Fibroblast of lung (primary cell): ENCODE measurements at regions not wholly inside any gene's neighbourhood (a gene's known extent, or its start where the extent isn't known, plus 50 kb on each side); places are given as distances from the start of the nearest gene placed in this dataset.

Source experiments
- DNase-seq, 2 donors: peaks; one replicate each; pipeline versions ENCODE4 v3.0.0 to v3.0.0-alpha.2; 2010; ENCODE audit warnings: low read depth in 2 of 2
- H2AFZ ChIP-seq: 2 replicates; pipeline ENCODE4 v1.5.1; 2012; ENCODE audit warnings: low read length, control low read depth, inconsistent platforms
- H3K27ac ChIP-seq: 2 replicates; pipeline ENCODE4 v1.5.1; 2011; ENCODE audit warnings: low read length, control low read depth; ENCODE audit not compliant: insufficient read depth
- H3K27me3 ChIP-seq: 2 replicates; pipeline ENCODE4 v1.5.1; 2011; ENCODE audit warnings: mild to moderate bottlenecking, low read length; ENCODE audit not compliant: control insufficient read depth, insufficient read depth
- H3K36me3 ChIP-seq: 2 replicates; pipeline ENCODE4 v1.5.1; 2011; ENCODE audit warnings: low read length; ENCODE audit not compliant: control insufficient read depth, insufficient read depth
- H3K4me1 ChIP-seq: 2 replicates; pipeline ENCODE4 v1.5.1; 2011; ENCODE audit warnings: low read length; ENCODE audit not compliant: control insufficient read depth, insufficient read depth; ENCODE audit errors: extremely low read depth
- H3K4me2 ChIP-seq: 2 replicates; pipeline ENCODE4 v1.5.1; 2011; ENCODE audit warnings: low read length, control low read depth; ENCODE audit not compliant: insufficient read depth; ENCODE audit errors: extremely low read depth
- H3K4me3 ChIP-seq, 4 experiments: fragments of 200-600 bp in 1 of 4; sonication (generic) in 1 of 4; replicated peaks in 1 of 4; 2 replicates each; pipeline ENCODE4 v1.5.1; 2011 to 2016; ENCODE audit warnings: low read length in 4 of 4, low read depth in 3 of 4, mild to moderate bottlenecking in 3 of 4, control low read depth in 2 of 4, inconsistent platforms in 1 of 4, mixed read lengths in 1 of 4; ENCODE audit not compliant: insufficient read depth in 1 of 4; ENCODE audit errors: control extremely low read depth in 1 of 4
- H3K79me2 ChIP-seq: 2 replicates; pipeline ENCODE4 v1.5.1; 2012; ENCODE audit warnings: mild to moderate bottlenecking, low read length, inconsistent platforms; ENCODE audit not compliant: control insufficient read depth, insufficient read depth
- H3K9ac ChIP-seq: 2 replicates; pipeline ENCODE4 v1.5.1; 2011; ENCODE audit warnings: mild to moderate bottlenecking, low read length, control low read depth; ENCODE audit not compliant: insufficient read depth
- H3K9me3 ChIP-seq: 2 replicates; pipeline ENCODE4 v1.5.1; 2012; ENCODE audit warnings: low read depth, low read length; ENCODE audit not compliant: control insufficient read depth, insufficient read depth
- H4K20me1 ChIP-seq: 2 replicates; pipeline ENCODE4 v1.5.1; 2011; ENCODE audit warnings: low read length; ENCODE audit not compliant: control insufficient read depth, insufficient read depth; ENCODE audit errors: extremely low read depth
- EZH2 ChIP-seq: IDR thresholded peaks from 2 replicates; pipeline ENCODE4 v1.5.1; 2012; ENCODE audit warnings: low read length, control low read depth, mild to moderate bottlenecking; ENCODE audit errors: missing control alignments
- TF ChIP-seq, protein P1 (sequence below), 2 donors: IDR thresholded peaks in 1 of 2; conservative IDR thresholded peaks in 1 of 2; 1 replicate in 1 of 2; 2 replicates in 1 of 2; pipeline ENCODE4 v1.5.1; 2011 to 2012; ENCODE audit warnings: low read length in 2 of 2, control low read depth in 1 of 2, inconsistent platforms in 1 of 2, low read depth in 1 of 2, mild to moderate bottlenecking in 1 of 2

DNA sequence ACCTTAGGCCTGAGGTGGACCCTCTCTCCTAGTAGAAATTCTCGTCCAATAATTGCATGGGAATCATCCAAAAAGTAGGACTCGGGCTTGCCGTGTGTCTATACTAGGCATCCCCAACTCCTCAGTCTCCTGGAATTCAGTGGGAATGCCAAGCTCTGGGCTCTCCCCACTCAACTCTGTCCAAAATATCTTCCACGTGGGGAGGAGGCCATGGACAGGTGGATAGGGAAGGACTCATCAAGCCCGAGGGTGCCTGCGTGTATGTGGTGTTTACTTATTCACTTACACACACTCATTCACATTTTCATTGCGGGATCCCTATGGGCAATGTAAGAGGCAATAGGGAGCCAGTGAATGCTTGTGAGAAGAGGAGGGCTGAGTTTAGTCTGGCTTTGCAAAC lies 383.3 kb downstream of the MN1 start:
- no peak for TF ChIP-seq EZH2
- TF ChIP-seq, protein P1, sequence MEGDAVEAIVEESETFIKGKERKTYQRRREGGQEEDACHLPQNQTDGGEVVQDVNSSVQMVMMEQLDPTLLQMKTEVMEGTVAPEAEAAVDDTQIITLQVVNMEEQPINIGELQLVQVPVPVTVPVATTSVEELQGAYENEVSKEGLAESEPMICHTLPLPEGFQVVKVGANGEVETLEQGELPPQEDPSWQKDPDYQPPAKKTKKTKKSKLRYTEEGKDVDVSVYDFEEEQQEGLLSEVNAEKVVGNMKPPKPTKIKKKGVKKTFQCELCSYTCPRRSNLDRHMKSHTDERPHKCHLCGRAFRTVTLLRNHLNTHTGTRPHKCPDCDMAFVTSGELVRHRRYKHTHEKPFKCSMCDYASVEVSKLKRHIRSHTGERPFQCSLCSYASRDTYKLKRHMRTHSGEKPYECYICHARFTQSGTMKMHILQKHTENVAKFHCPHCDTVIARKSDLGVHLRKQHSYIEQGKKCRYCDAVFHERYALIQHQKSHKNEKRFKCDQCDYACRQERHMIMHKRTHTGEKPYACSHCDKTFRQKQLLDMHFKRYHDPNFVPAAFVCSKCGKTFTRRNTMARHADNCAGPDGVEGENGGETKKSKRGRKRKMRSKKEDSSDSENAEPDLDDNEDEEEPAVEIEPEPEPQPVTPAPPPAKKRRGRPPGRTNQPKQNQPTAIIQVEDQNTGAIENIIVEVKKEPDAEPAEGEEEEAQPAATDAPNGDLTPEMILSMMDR (conservative IDR thresholded peaks at IDR 0.05 in 1 of 2, IDR thresholded peaks at IDR 0.05 in 1 of 2; ENCODE audit: low read depth in 1 of 2, low read length in 2 of 2), result no peak

DNA sequence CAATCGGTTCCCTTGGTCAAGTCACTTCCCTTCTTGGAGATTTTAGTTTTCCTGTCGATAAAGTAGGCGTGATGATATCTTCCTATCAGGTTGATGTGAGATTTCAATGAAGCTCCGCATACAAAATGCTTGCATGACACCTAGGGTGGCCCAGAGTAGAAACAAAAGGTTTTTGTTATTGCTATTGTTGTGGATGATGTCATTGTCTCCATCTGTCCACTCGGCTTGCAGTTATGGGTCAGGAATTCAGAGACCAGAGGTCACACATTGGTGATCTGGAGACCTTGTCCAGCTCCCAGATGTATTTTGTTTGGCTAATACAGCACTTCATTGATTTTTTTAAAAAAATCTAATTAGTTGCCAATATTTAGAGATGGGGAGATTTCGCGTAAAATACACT lies 382.1 kb downstream of the MN1 start:
- Histone ChIP-seq H3K36me3 (no peaks in the 10 kb centered on the region), H3K9me3 (no peaks in the 10 kb centered on the region), H3K27ac (no peak overlapping the region), H3K4me3 (no peak overlapping the region), H4K20me1 (no peaks in the 10 kb centered on the region), H3K9ac (no peak overlapping the region), H3K4me1 (peaks cover 13% of the 10 kb centered on the region), H3K4me2 (no peak overlapping the region), H3K79me2 (no peaks in the 10 kb centered on the region), H2AFZ (no peak overlapping the region), H3K27me3 (peaks cover 4% of the 10 kb centered on the region)
- TF ChIP-seq EZH2, result no peak
- TF ChIP-seq, protein P1 (conservative IDR thresholded peaks at IDR 0.05 in 1 of 2, IDR thresholded peaks at IDR 0.05 in 1 of 2; ENCODE audit: low read depth in 1 of 2, low read length in 2 of 2), result no peak
- peak in 1 of 2 donors; percentile 49 for DNase-seq

More for the DNA sequence above, 383.3 kb downstream of the MN1 start:
- Histone ChIP-seq H4K20me1 (no peaks in the 10 kb centered on the region), H3K4me3 (no peak overlapping the region), H3K4me1 (peaks cover 13% of the 10 kb centered on the region), H3K36me3 (no peaks in the 10 kb centered on the region), H2AFZ (no peak overlapping the region), H3K9ac (no peak overlapping the region), H3K4me2 (no peak overlapping the region), H3K27ac (no peak overlapping the region), H3K9me3 (no peaks in the 10 kb centered on the region), H3K27me3 (peaks cover 4% of the 10 kb centered on the region), H3K79me2 (no peaks in the 10 kb centered on the region)
- no peak for DNase-seq

DNA sequence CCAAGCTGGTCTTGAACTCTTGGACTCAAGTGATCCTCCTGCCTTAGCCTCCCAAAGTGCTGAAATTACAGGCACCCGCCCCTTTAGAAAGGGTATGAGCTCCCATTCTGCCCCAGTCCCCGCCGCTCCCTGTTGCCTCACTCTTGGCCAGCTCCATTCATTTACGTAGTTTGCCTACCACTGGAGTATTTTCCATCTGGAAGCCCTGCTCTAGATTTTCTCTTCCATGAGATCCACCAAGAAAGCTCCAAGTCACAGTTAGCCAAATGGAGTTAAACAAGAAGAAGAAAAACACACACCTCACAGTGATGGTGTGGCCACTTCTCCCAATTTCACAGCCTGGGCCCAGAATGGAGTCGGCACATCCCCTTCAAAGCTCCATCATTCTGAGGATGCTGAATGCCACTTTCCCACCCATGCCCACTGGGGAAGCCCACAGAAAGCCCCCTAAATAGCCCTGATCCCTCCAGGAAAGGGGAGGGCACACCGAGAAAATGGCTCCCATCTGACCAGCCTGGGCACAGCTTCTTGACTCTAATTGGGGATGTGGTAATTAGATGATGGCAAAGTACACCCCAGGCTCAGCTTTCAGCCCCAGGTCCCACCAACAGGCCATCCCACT lies 381.2 kb downstream of the MN1 start:
- DNase-seq, result peak; percentile 49
- H3K4me1 ChIP-seq, result peaks cover 13% of the 10 kb centered on the region
- H3K27me3 ChIP-seq, result peaks cover 4% of the 10 kb centered on the region
- H3K9ac ChIP-seq, result no peak overlapping the region
- H4K20me1 ChIP-seq, result no peaks in the 10 kb centered on the region
- H3K4me2 ChIP-seq, result peak overlapping the region; percentile 84
- H3K9me3 ChIP-seq, result no peaks in the 10 kb centered on the region
- H3K4me3 ChIP-seq, result no peak overlapping the region
- H3K27ac ChIP-seq, result peak overlapping the region; percentile 23
- no peak overlapping the region for H2AFZ ChIP-seq
- TF ChIP-seq EZH2, result no peak
- TF ChIP-seq, protein P1 (conservative IDR thresholded peaks at IDR 0.05 in 1 of 2, IDR thresholded peaks at IDR 0.05 in 1 of 2; ENCODE audit: low read depth in 1 of 2, low read length in 2 of 2), result no peak
- no peaks in the 10 kb centered on the region for H3K36me3 ChIP-seq
- H3K79me2 ChIP-seq, result no peaks in the 10 kb centered on the region
